A549 (cell line): ENCODE measurements at regions not wholly inside any gene's neighbourhood (a gene's known extent, or its start where the extent isn't known, plus 50 kb on each side); places are given as distances from the start of the nearest gene placed in this dataset.

Experiments used
- ATAC-seq, 2 experiments: fragments of 200-7000 bp in 1 of 2; fragments of >200 bp in 1 of 2; cut with Nextera tagmentation in 1 of 2; cut with Tn5 transposase in 1 of 2; 3 replicates each; pipeline versions ENCODE4 v1.8.0 to v1.9.1; 2018 to 2020; ENCODE audit warnings: mild to moderate bottlenecking in 1 of 2, moderate library complexity in 1 of 2
- CTCF ChIA-PET: fragments of 300-600 bp; sonication (Branson Sonifier 250); formaldehyde crosslinking; extraction: SDS; loops from one replicate; lab custom pipeline; 2021; ENCODE audit warnings: antibody characterized with exemption, inconsistent platforms; lab: Yijun Ruan, JAX
- POLR2A ChIA-PET: fragments of 350-600 bp; formaldehyde crosslinking; extraction: SDS; loops from one replicate; lab custom pipeline; 2021; ENCODE audit warnings: antibody characterized with exemption, inconsistent platforms; lab: Yijun Ruan, JAX
- DNase-seq, 2 experiments: peaks; one replicate each; pipeline versions ENCODE4 v3.0.0 to v3.0.0-alpha.2; 2011 to 2016; ENCODE audit warnings: low read depth in 1 of 2, low spot score in 1 of 2
- FAIRE-seq: peaks from 2 replicates; lab custom pipeline; 2011; peaks lifted over from hg19 to GRCh38; lab: Jason Lieb, UNC
- H3K27ac ChIP-seq, 2 experiments: fragments of >200 bp; sonication (Bioruptor Twin); formaldehyde crosslinking; 3 replicates each; pipeline ENCODE4 v1.5.1; 2016 to 2017
- H3K4me1 ChIP-seq: fragments of >200 bp; sonication (Bioruptor Twin); formaldehyde crosslinking; 3 replicates; pipeline ENCODE4 v1.6.1; 2016
- H3K4me2 ChIP-seq: fragments of >200 bp; sonication (Bioruptor Twin); formaldehyde crosslinking; 3 replicates; pipeline ENCODE4 v1.6.1; 2016
- H3K4me3 ChIP-seq: fragments of >200 bp; sonication (Bioruptor Twin); formaldehyde crosslinking; 3 replicates; pipeline ENCODE4 v1.5.1; 2016
- H3K9me3 ChIP-seq: fragments of >200 bp; sonication (Bioruptor Twin); formaldehyde crosslinking; 3 replicates; pipeline ENCODE4 v1.6.1; 2016
- FOSL2 ChIP-seq, 2 experiments: fragments of 450-650 bp in 1 of 2; fragments of >200 bp in 1 of 2; sonication (Bioruptor Twin) in 1 of 2; formaldehyde crosslinking; IDR thresholded peaks; 2 replicates each; pipeline versions ENCODE4 v1.5.0 to v1.6.1; 2016 to 2020; ENCODE audit warnings: mild to moderate bottlenecking in 1 of 2, moderate library complexity in 1 of 2
- HOXB13 ChIP-seq: fragments of 250-450 bp; sonication (Bioruptor Pico); IDR thresholded peaks from 2 replicates; pipeline ENCODE4 v1.5.0; 2020; ENCODE audit warnings: low read depth, mild to moderate bottlenecking, moderate library complexity
- JUN ChIP-seq, 2 experiments: fragments of >200 bp; sonication (Bioruptor Twin); formaldehyde crosslinking; IDR thresholded peaks; 2 replicates in 1 of 2; 3 replicates in 1 of 2; pipeline ENCODE4 v1.6.1; 2016 to 2017
- KDM1A ChIP-seq: fragments of 200-600 bp; sonication (generic); IDR thresholded peaks from 2 replicates; pipeline ENCODE4 v1.6.1; 2016; ENCODE audit warnings: low read depth, mild to moderate bottlenecking
- MAFK ChIP-seq: fragments of 450-650 bp; IDR thresholded peaks from 2 replicates; pipeline ENCODE4 v1.6.1; 2014; ENCODE audit not compliant: partially characterized antibody
- POLR2A ChIP-seq: IDR thresholded peaks from 2 replicates; pipeline ENCODE4 v1.6.1; 2012; ENCODE audit warnings: mild to moderate bottlenecking, low read length
- TFCP2L1 ChIP-seq: fragments of 250-450 bp; sonication (Bioruptor Pico); IDR thresholded peaks from 2 replicates; pipeline ENCODE4 v1.5.0; 2021; ENCODE audit warnings: mild to moderate bottlenecking
- WGBS: methylation state at CpG from one replicate; pipeline ENCODE4 v1.1.6; 2017; ENCODE audit errors: missing lambda C conversion rate; 5-methylcytosine and 5-hydroxymethylcytosine counted together
- TF ChIP-seq, protein P1 (sequence below): fragments of 250-450 bp; sonication (Bioruptor Pico); IDR thresholded peaks from 2 replicates; pipeline ENCODE4 v1.5.0; 2021; ENCODE audit warnings: mild to moderate bottlenecking, moderate library complexity, borderline replicate concordance
- TF ChIP-seq, protein P2 (sequence below): fragments of >200 bp; sonication (Bioruptor Twin); formaldehyde crosslinking; IDR thresholded peaks from 2 replicates; pipeline ENCODE4 v1.6.1; 2016
- TF ChIP-seq, protein P3 (sequence below): fragments of 250-450 bp; sonication (Bioruptor Pico); IDR thresholded peaks from 2 replicates; pipeline ENCODE4 v1.5.0; 2020; ENCODE audit warnings: low read depth, mild to moderate bottlenecking, moderate library complexity
- TF ChIP-seq, protein P4 (sequence below): fragments of 150-350 bp; IDR thresholded peaks from 2 replicates; pipeline ENCODE4 v1.6.1; 2014; ENCODE audit warnings: low read depth, mild to moderate bottlenecking, low read length

DNA sequence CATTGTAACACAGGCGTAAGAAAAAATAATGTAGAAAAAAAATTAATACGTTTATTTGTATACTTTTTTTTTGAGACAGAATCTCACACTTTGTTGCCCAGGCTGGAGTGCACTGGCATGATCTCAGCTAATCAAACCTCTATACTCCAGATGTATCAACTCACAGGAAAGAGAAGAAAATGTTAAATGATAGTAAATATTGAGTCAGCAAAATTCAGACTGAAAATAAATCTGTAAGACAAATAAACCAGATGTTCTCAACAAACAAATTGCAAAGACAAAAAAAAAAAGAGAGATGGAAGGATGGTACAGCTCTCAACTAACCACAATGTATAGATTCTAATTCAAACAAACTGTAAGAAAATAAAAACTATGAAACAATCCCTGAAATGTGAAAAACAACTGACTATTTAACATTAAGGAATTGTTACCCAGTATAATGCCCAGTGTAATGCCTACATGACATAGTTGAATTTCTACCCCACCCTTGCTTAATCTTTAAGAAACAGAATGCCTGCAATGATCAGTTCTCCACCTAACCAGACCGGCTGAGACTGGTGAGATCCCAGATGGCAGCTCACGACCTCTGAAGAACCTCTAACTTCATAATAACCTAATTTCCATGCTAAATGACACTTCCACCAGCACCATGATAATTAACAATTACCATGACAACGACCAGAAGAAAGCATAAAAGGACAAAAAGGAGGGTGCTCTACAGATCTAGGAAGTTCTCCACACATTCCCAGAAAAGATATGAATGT, 272.0 kb upstream of the GNAI1 start:
- CTCF ChIA-PET: no interaction called here
- no peaks in the 10 kb centered on the region; the same call in 2 of the 3 replicates for H3K9me3 ChIP-seq

DNA sequence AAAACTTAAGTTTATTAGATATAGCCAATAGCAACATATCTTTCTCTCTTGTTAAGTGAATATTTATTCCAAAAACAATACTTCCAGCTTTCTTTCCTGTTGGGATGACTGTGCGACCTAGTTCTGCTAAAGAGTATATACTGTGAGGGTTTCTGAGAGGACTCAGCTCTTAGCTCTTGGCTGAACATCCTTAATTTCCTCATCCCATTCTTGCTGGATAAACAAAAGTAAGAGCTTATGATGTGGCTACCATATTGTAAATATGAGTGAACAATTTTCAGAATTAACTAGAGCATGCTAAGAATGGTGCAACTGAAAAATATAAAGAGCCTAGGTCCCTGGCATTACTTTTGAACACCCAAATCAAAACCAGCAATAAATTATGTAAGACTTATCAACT, 279.5 kb upstream of the GNAI1 start:
- no peak for TF ChIP-seq TFCP2L1 (CRISPR knock-in tag)
- no peaks in the 10 kb centered on the region for H3K4me1 ChIP-seq
- POLR2A ChIA-PET: no interaction called here
- H3K9me3 ChIP-seq: no peaks in the 10 kb centered on the region
- H3K27ac ChIP-seq: no peak overlapping the region
- FAIRE-seq (no peak), DNase-seq (no peak), ATAC-seq (no peak)
- H3K4me3 ChIP-seq: no peak overlapping the region
- CTCF ChIA-PET: no interaction called here
- H3K4me2 ChIP-seq: no peak overlapping the region
- WGBS: 83% methylated on average over 1 of the region's 1 CpG

More for the DNA sequence above, 272.0 kb upstream of the GNAI1 start:
- H3K4me2 ChIP-seq: no peak overlapping the region
- peak; percentile 76 for TF ChIP-seq MAFK
- TF ChIP-seq, protein P1, sequence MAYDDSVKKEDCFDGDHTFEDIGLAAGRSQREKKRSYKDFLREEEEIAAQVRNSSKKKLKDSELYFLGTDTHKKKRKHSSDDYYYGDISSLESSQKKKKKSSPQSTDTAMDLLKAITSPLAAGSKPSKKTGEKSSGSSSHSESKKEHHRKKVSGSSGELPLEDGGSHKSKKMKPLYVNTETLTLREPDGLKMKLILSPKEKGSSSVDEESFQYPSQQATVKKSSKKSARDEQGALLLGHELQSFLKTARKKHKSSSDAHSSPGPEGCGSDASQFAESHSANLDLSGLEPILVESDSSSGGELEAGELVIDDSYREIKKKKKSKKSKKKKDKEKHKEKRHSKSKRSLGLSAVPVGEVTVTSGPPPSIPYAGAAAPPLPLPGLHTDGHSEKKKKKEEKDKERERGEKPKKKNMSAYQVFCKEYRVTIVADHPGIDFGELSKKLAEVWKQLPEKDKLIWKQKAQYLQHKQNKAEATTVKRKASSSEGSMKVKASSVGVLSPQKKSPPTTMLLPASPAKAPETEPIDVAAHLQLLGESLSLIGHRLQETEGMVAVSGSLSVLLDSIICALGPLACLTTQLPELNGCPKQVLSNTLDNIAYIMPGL (CRISPR knock-in tag): no peak
- TF ChIP-seq, all 56 proteins: peak for 1
- ATAC-seq: no peak
- FAIRE-seq: no peak
- no peaks in the 10 kb centered on the region for H3K4me1 ChIP-seq
- WGBS: 40% methylated on average over 5 of the region's 5 CpGs
- POLR2A ChIA-PET: no interaction called here
- no peak overlapping the region for H3K27ac ChIP-seq
- no peak overlapping the region for H3K4me3 ChIP-seq
- no peak for DNase-seq

DNA sequence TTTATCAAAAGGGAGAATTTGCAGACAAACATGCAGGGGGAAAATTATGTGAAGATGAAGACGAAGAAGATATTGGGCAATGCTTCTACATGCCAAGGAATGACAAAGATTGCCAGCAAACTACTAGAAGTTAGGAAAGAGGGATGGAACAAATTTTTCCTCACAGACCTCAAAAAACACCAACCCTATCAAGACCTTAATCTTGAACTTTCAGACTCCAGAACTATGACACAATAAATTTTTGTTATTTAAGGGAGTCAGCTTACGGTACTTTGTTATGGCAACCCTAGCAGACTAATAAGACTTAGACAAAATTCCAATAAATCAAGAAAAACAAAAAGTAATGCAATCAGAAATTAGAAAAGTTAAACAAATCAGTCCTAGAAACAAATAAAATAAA, 280.0 kb upstream of the GNAI1 start:
- 70% methylated on average over 2 of the region's 2 CpGs for WGBS
- no peaks in the 10 kb centered on the region for H3K9me3 ChIP-seq
- FAIRE-seq (no peak), DNase-seq (no peak), ATAC-seq (no peak)
- H3K4me2 ChIP-seq: no peak overlapping the region
- H3K4me1 ChIP-seq: no peaks in the 10 kb centered on the region
- POLR2A ChIA-PET: no interaction called here
- no peak overlapping the region for H3K27ac ChIP-seq
- CTCF ChIA-PET: no interaction called here
- TF ChIP-seq KDM1A (no peak), HOXB13 (no peak)
- TF ChIP-seq, protein P2, sequence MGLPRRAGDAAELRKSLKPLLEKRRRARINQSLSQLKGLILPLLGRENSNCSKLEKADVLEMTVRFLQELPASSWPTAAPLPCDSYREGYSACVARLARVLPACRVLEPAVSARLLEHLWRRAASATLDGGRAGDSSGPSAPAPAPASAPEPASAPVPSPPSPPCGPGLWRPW: no peak
- no peak overlapping the region for H3K4me3 ChIP-seq

DNA sequence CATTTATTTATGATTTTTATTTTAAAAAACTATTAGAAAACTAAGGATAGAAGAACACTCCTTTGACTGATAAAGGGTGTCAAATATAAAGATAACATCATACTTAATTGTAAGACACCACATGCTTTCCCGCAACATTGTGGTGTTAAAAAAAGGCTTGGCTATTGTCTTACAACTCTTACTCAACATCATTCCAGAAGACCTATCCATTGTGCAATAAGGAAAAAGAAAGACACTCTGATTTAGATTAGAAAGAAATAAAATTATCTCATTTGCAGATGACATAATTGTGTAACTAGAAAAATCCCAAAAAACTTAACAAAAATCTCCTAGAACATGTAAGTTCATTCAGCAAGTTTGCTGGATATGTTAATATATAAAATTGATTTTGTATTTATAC, 296.7 kb upstream of the GNAI1 start:
- FAIRE-seq (no peak), ATAC-seq (no peak)
- 84% methylated on average over 1 of the region's 1 CpG for WGBS
- H3K4me1 ChIP-seq: no peaks in the 10 kb centered on the region
- TF ChIP-seq MAFK: no peak
- TF ChIP-seq, protein P3, sequence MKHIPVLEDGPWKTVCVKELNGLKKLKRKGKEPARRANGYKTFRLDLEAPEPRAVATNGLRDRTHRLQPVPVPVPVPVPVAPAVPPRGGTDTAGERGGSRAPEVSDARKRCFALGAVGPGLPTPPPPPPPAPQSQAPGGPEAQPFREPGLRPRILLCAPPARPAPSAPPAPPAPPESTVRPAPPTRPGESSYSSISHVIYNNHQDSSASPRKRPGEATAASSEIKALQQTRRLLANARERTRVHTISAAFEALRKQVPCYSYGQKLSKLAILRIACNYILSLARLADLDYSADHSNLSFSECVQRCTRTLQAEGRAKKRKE (CRISPR knock-in tag): no peak
- TF ChIP-seq, protein P4, sequence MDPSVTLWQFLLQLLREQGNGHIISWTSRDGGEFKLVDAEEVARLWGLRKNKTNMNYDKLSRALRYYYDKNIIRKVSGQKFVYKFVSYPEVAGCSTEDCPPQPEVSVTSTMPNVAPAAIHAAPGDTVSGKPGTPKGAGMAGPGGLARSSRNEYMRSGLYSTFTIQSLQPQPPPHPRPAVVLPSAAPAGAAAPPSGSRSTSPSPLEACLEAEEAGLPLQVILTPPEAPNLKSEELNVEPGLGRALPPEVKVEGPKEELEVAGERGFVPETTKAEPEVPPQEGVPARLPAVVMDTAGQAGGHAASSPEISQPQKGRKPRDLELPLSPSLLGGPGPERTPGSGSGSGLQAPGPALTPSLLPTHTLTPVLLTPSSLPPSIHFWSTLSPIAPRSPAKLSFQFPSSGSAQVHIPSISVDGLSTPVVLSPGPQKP: no peak
- TF ChIP-seq FOSL2 (IDR thresholded peaks at IDR 0.05): no peak
- no peak for TF ChIP-seq FOSL2 (CRISPR knock-in tag; IDR thresholded peaks at IDR 0.05)
- no peak for TF ChIP-seq JUN (IDR thresholded peaks at IDR 0.05)
- TF ChIP-seq, all 56 proteins: peak for 0
- no peak overlapping the region for H3K4me2 ChIP-seq
- CTCF ChIA-PET: no interaction called here
- DNase-seq: no peak
- H3K27ac ChIP-seq: no peak overlapping the region
- no peak overlapping the region for H3K4me3 ChIP-seq
- POLR2A ChIA-PET: no interaction called here
- no peaks in the 10 kb centered on the region for H3K9me3 ChIP-seq

DNA sequence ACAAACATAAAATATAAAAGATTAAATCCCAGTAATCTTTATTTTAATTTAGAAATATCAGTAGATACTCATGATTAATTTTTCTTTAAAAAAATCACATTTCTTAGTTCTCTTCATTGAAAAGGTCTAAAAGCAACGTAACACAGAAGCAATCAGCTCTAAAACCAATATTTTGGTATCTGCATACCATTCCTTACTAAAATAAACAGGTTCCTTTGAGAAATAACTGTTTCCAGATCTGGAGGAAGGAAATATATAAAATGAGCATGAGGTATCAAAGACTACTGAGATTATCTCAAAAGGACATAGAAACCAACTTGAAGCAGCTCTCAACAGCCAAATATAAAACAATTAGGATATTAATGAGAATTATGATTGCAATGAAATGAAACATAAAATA, 301.0 kb upstream of the GNAI1 start:
- no peaks in the 10 kb centered on the region for H3K4me1 ChIP-seq
- no peak for ATAC-seq
- WGBS: 7% methylated on average over 1 of the region's 1 CpG
- H3K4me2 ChIP-seq: no peak overlapping the region
- H3K9me3 ChIP-seq: no peaks in the 10 kb centered on the region
- ChIA-PET CTCF (no interaction called here), POLR2A (no interaction called here)
- no peak overlapping the region for H3K27ac ChIP-seq
- TF ChIP-seq POLR2A (no peak), TFCP2L1 (CRISPR knock-in tag) (no peak)
- FAIRE-seq: no peak
- H3K4me3 ChIP-seq: no peak overlapping the region
- DNase-seq: no peak
